ENCODE measurements at regions not wholly inside any gene's neighbourhood (a gene's known extent, or its start where the extent isn't known, plus 50 kb on each side); places are given as distances from the start of the nearest gene placed in this dataset.

- no peak overlapping the region for H3K4me3 ChIP-seq (ENCODE audit: low read depth, low read length)
- no peak for TF ChIP-seq CTCF (IDR thresholded peaks at IDR 0.05; ENCODE audit: low read depth, low read length)
Measured at GRCh38 chr1:34280509-34280908, 103.8 kb downstream of the C1orf94 start.

GRCh38 chr1:34283142-34283541, 106.4 kb downstream of the C1orf94 start:
- TF ChIP-seq CTCF (IDR thresholded peaks at IDR 0.05; ENCODE audit: low read depth, low read length): no peak
- H3K4me3 ChIP-seq (ENCODE audit: low read depth, low read length): no peak overlapping the region

- no peak overlapping the region for H3K4me3 ChIP-seq (ENCODE audit: low read depth, low read length)
- no peak for TF ChIP-seq CTCF (IDR thresholded peaks at IDR 0.05; ENCODE audit: low read depth, low read length)
Measured at GRCh38 chr1:34286511-34286910, 109.8 kb downstream of the C1orf94 start.

GRCh38 chr1:34290831-34291230, 114.1 kb downstream of the C1orf94 start:
- no peak for TF ChIP-seq CTCF (IDR thresholded peaks at IDR 0.05; ENCODE audit: low read depth, low read length)
- no peak overlapping the region for H3K4me3 ChIP-seq (ENCODE audit: low read depth, low read length)

- no peak overlapping the region for H3K4me3 ChIP-seq (ENCODE audit: low read depth, low read length)
- TF ChIP-seq CTCF (IDR thresholded peaks at IDR 0.05; ENCODE audit: low read depth, low read length): no peak
Measured at GRCh38 chr1:34292472-34292871, 115.8 kb downstream of the C1orf94 start.

GRCh38 chr1:34296059-34296458, 119.4 kb downstream of the C1orf94 start:
- no peak overlapping the region for H3K4me3 ChIP-seq (ENCODE audit: low read depth, low read length)
- no peak for TF ChIP-seq CTCF (IDR thresholded peaks at IDR 0.05; ENCODE audit: low read depth, low read length)

- TF ChIP-seq CTCF (IDR thresholded peaks at IDR 0.05; ENCODE audit: low read depth, low read length): no peak
- no peak overlapping the region for H3K4me3 ChIP-seq (ENCODE audit: low read depth, low read length)
Measured at GRCh38 chr1:34302798-34303197, 126.1 kb downstream of the C1orf94 start.
